HepG2 (cell line): ENCODE measurements at regions not wholly inside any gene's neighbourhood (a gene's known extent, or its start where the extent isn't known, plus 50 kb on each side); places are given as distances from the start of the nearest gene placed in this dataset.

ENCODE experiments used
- ATAC-seq: fragments of 200-7000 bp; cut with Tn5 transposase; 3 replicates; pipeline ENCODE4 v1.9.1; 2020; ENCODE audit warnings: mild to moderate bottlenecking, moderate library complexity
- BruUV-seq: library from RNA; stranded (reverse); fragments of 400-500 nt; replicated peaks from 2 replicates; lab custom pipeline; 2021; lab: Mats Ljungman, UMichigan
- CTCF ChIA-PET: fragments of 300-600 bp; formaldehyde crosslinking; extraction: SDS; loops from one replicate; lab custom pipeline; 2021; ENCODE audit warnings: low total read pairs, inconsistent platforms, low intra/inter-chr PET ratio; lab: Yijun Ruan, JAX
- POLR2A ChIA-PET: fragments of 350-600 bp; sonication (Branson Sonifier 250); formaldehyde crosslinking; loops from one replicate; lab custom pipeline; 2020; ENCODE audit warnings: antibody characterized with exemption, inconsistent platforms; lab: Yijun Ruan, JAX
- DNase-seq: peaks from one replicate; pipeline ENCODE4 v3.0.0-alpha.2; 2015; ENCODE audit warnings: low spot score
- FAIRE-seq: peaks from 3 replicates; lab custom pipeline; 2011; peaks lifted over from hg19 to GRCh38; lab: Jason Lieb, UNC
- H2AFZ ChIP-seq: one replicate; pipeline ENCODE4 v1.6.1; 2011; ENCODE audit warnings: low read length, inconsistent platforms
- H3K27ac ChIP-seq: fragments of 300-600 bp; 3 replicates; pipeline ENCODE4 v1.8.0; 2011; ENCODE audit warnings: mixed run types, mild to moderate bottlenecking, mixed read lengths, low read length, inconsistent platforms; ENCODE audit not compliant: insufficient read depth; ENCODE audit errors: extremely low read length
- H3K27me3 ChIP-seq, 2 experiments: fragments of 200-600 bp in 1 of 2; 2 replicates in 1 of 2; 3 replicates in 1 of 2; pipeline versions ENCODE4 v1.6.0 to v1.8.0; 2011; ENCODE audit warnings: low read length in 2 of 2, mild to moderate bottlenecking in 2 of 2, moderate library complexity in 2 of 2, inconsistent platforms in 1 of 2; ENCODE audit not compliant: insufficient read depth in 2 of 2, control insufficient read depth in 1 of 2
- H3K36me3 ChIP-seq, 2 experiments: fragments of 200-600 bp in 1 of 2; replicated peaks in 1 of 2; 2 replicates in 1 of 2; 3 replicates in 1 of 2; pipeline versions ENCODE4 v1.5.1 to v1.8.0; 2011; ENCODE audit warnings: low read length in 2 of 2, inconsistent platforms in 1 of 2; ENCODE audit not compliant: insufficient read depth in 2 of 2, control insufficient read depth in 1 of 2
- H3K4me1 ChIP-seq: 2 replicates; pipeline ENCODE4 v1.5.1; 2012; ENCODE audit warnings: low read length, inconsistent platforms; ENCODE audit not compliant: insufficient read depth
- H3K4me2 ChIP-seq: 2 replicates; pipeline ENCODE4 v1.6.0; 2011; ENCODE audit warnings: low read depth, low read length, inconsistent platforms
- H3K4me3 ChIP-seq, 3 experiments: fragments of 200-600 bp in 1 of 3; sonication (generic), shearing (Covaris generic) in 1 of 3; replicated peaks in 1 of 3; 2 replicates each; pipeline ENCODE4 v1.5.1; 2011 to 2016; ENCODE audit warnings: low read length in 3 of 3, inconsistent platforms in 2 of 3, low read depth in 2 of 3, mild to moderate bottlenecking in 2 of 3, control low read depth in 1 of 3, mixed read lengths in 1 of 3; ENCODE audit not compliant: insufficient read depth in 1 of 3
- H3K79me2 ChIP-seq: one replicate; pipeline ENCODE4 v1.6.1; 2011; ENCODE audit warnings: low read length, inconsistent platforms; ENCODE audit not compliant: insufficient read depth
- H3K9ac ChIP-seq: 2 replicates; pipeline ENCODE4 v1.6.0; 2011; ENCODE audit warnings: mild to moderate bottlenecking, low read depth, low read length, inconsistent platforms; ENCODE audit not compliant: insufficient read depth
- H3K9me3 ChIP-seq: 2 replicates; pipeline ENCODE4 v1.5.1; 2012; ENCODE audit warnings: mild to moderate bottlenecking, low read length
- H4K20me1 ChIP-seq: 2 replicates; pipeline ENCODE4 v1.6.0; 2011; ENCODE audit warnings: inconsistent platforms, mild to moderate bottlenecking, low read length, moderate library complexity; ENCODE audit not compliant: insufficient read depth
- BHLHE40 ChIP-seq: IDR thresholded peaks from 2 replicates; pipeline ENCODE4 v1.6.1; 2011; ENCODE audit warnings: low read length, improper control_type of control experiment
- DZIP1 ChIP-seq: sonication (generic); formaldehyde crosslinking; IDR thresholded peaks from 2 replicates; pipeline ENCODE4 v1.5.0; 2020; ENCODE audit warnings: mild to moderate bottlenecking, missing genetic modification reagents
- IRF9 ChIP-seq: sonication (generic); formaldehyde crosslinking; IDR thresholded peaks from 2 replicates; pipeline ENCODE4 v1.8.0; 2022; ENCODE audit warnings: missing genetic modification reagents, mild to moderate bottlenecking, borderline replicate concordance
- JUNB ChIP-seq: sonication (generic); formaldehyde crosslinking; IDR thresholded peaks from 2 replicates; pipeline ENCODE4 v1.8.0; 2022; ENCODE audit warnings: missing genetic modification reagents, mild to moderate bottlenecking, borderline replicate concordance
- POLR2A ChIP-seq, 2 experiments: IDR thresholded peaks; 2 replicates each; pipeline ENCODE4 v1.6.1; 2011; ENCODE audit warnings: low read depth in 2 of 2, low read length in 2 of 2, mild to moderate bottlenecking in 1 of 2, moderate library complexity in 1 of 2; ENCODE audit not compliant: insufficient read depth in 1 of 2
- POLR2G ChIP-seq: fragments of 200-400 bp; formaldehyde crosslinking; IDR thresholded peaks from 2 replicates; pipeline ENCODE4 v1.6.1; 2018; ENCODE audit warnings: mild to moderate bottlenecking, low read depth, low read length, moderate library complexity
- SKIL ChIP-seq: sonication (generic); formaldehyde crosslinking; IDR thresholded peaks from 2 replicates; pipeline ENCODE4 v1.8.0; 2022; ENCODE audit warnings: missing genetic modification reagents, mild to moderate bottlenecking, moderate library complexity, borderline replicate concordance
- TFE3 ChIP-seq: IDR thresholded peaks from 2 replicates; pipeline ENCODE4 v1.6.1; 2016
- THYN1 ChIP-seq: sonication (generic); formaldehyde crosslinking; IDR thresholded peaks from 2 replicates; pipeline ENCODE4 v1.8.1; 2023; ENCODE audit warnings: low read depth, mild to moderate bottlenecking, moderate library complexity, missing genetic modification reagents, borderline replicate concordance
- TIGD3 ChIP-seq: sonication (generic); formaldehyde crosslinking; IDR thresholded peaks from 2 replicates; pipeline ENCODE4 v1.5.1; 2020; ENCODE audit warnings: mild to moderate bottlenecking, missing genetic modification reagents, borderline replicate concordance
- TRIM22 ChIP-seq: fragments of 450-650 bp; IDR thresholded peaks from 2 replicates; pipeline ENCODE4 v1.6.1; 2017
- ZMYM2 ChIP-seq: sonication (generic); formaldehyde crosslinking; IDR thresholded peaks from 2 replicates; pipeline ENCODE4 v1.8.0; 2022; ENCODE audit warnings: mild to moderate bottlenecking, missing genetic modification reagents
- ZNF33A ChIP-seq: sonication (generic); formaldehyde crosslinking; IDR thresholded peaks from 2 replicates; pipeline ENCODE4 v1.5.1; 2020; ENCODE audit warnings: missing genetic modification reagents, mild to moderate bottlenecking, moderate library complexity, borderline replicate concordance
- ZNF563 ChIP-seq: sonication (generic); formaldehyde crosslinking; IDR thresholded peaks from 2 replicates; pipeline ENCODE4 v1.8.0; 2022; ENCODE audit warnings: mild to moderate bottlenecking, moderate library complexity, missing genetic modification reagents
- ZNF713 ChIP-seq: sonication (generic); formaldehyde crosslinking; IDR thresholded peaks from 2 replicates; pipeline ENCODE4 v1.4.0; 2020; ENCODE audit warnings: mild to moderate bottlenecking, missing genetic modification reagents
- WGBS: methylation state at CpG from one replicate; pipeline ENCODE4 v1.1.6; 2017; ENCODE audit warnings: low lambda C conversion rate; 5-methylcytosine and 5-hydroxymethylcytosine counted together
- in situ Hi-C: cut with HindIII; loops from 2 replicates; pipeline ENCODE4 v1.10.0; 2017; ENCODE audit warnings: low pct_unique_long_range_greater_than_20kb; ENCODE audit not compliant: extremely low pct_ligation_motif_present
- intact Hi-C: fragments of 100-400 bp; cut with micrococcal nuclease; formaldehyde crosslinking; loops from one replicate; pipeline ENCODE4 v1.10.0; 2022; ENCODE audit not compliant: unreplicated experiment

GRCh38 chr11:20260307-20260706, 100.0 kb upstream of the DBX1 start:
- no peak for TF ChIP-seq POLR2A (IDR thresholded peaks at IDR 0.05; ENCODE audit: insufficient read depth in 1 of 2, low read depth in 2 of 2, low read length in 2 of 2)
- TF ChIP-seq POLR2G = no peak
- no peak for TF ChIP-seq THYN1 (CRISPR knock-in tag)
- TF ChIP-seq SKIL (CRISPR knock-in tag) = no peak
- TF ChIP-seq DZIP1 (CRISPR knock-in tag) = no peak
- TF ChIP-seq ZNF713 (CRISPR knock-in tag) = no peak
- no peak for TF ChIP-seq BHLHE40
- TF ChIP-seq TFE3 (CRISPR knock-in tag) = no peak
- no peak for TF ChIP-seq IRF9 (CRISPR knock-in tag)
- no peak for TF ChIP-seq ZNF33A (CRISPR knock-in tag)
- TF ChIP-seq JUNB (CRISPR knock-in tag) = no peak
- TF ChIP-seq ZMYM2 (CRISPR knock-in tag) = no peak
- no peak for TF ChIP-seq TRIM22
- no peak for TF ChIP-seq TIGD3
- no peak for TF ChIP-seq ZNF563 (CRISPR knock-in tag)
- TF ChIP-seq, all 625 proteins: peak for 0
- no peaks in the 10 kb centered on the region; a peak in 1 of 5 replicates for H3K27me3 ChIP-seq
- ChIA-PET CTCF (no interaction called here), POLR2A (no interaction called here)
- H3K36me3 ChIP-seq = no peaks in the 10 kb centered on the region
- no peak overlapping the region for H3K27ac ChIP-seq
- H3K4me3 ChIP-seq = no peak overlapping the region
- H3K9me3 ChIP-seq = no peaks in the 10 kb centered on the region
- no peak for ATAC-seq
- H3K4me1 ChIP-seq = no peaks in the 10 kb centered on the region
- BruUV-seq = no TSS peak
- no peak overlapping the region for H3K9ac ChIP-seq
- no peaks in the 10 kb centered on the region for H4K20me1 ChIP-seq
- H2AFZ ChIP-seq = no peak overlapping the region
- WGBS = 20% methylated on average over 2 of the region's 2 CpGs
- no peak overlapping the region for H3K4me2 ChIP-seq
- no peak for DNase-seq
- in situ Hi-C loops (no loop called here), intact Hi-C loops (no loop called here)
- no peak for FAIRE-seq
- no peaks in the 10 kb centered on the region for H3K79me2 ChIP-seq
